GM23338 (cell line): ENCODE measurements at regions not wholly inside any gene's neighbourhood (a gene's known extent, or its start where the extent isn't known, plus 50 kb on each side); places are given as distances from the start of the nearest gene placed in this dataset.

ENCODE experiments used
- ATAC-seq: fragments of 200-7000 bp; cut with Tn5 transposase; 3 replicates; pipeline ENCODE4 v1.9.1; 2020
- DNase-seq: peaks from one replicate; pipeline ENCODE4 v3.0.0-alpha.2; 2015; ENCODE audit warnings: low spot score
- H2AFZ ChIP-seq: fragments of 200-600 bp; sonication (generic); 2 replicates; pipeline ENCODE4 v1.8.0; 2016; ENCODE audit warnings: antibody characterized with exemption, mild to moderate bottlenecking, moderate library complexity
- H3F3A ChIP-seq: fragments of 200-600 bp; sonication (generic); replicated peaks from 2 replicates; pipeline ENCODE4 v1.8.0; 2017; ENCODE audit warnings: antibody characterized with exemption, mixed run types, low read depth
- H3K27ac ChIP-seq: fragments of 200-600 bp; sonication (generic); 2 replicates; pipeline ENCODE4 v1.6.1; 2016; ENCODE audit warnings: low read depth
- H3K27me3 ChIP-seq: fragments of 200-600 bp; sonication (generic); 2 replicates; pipeline ENCODE4 v1.8.0; 2016; ENCODE audit warnings: mild to moderate bottlenecking, mixed run types, moderate library complexity; ENCODE audit not compliant: insufficient read depth
- H3K36me3 ChIP-seq: fragments of 200-600 bp; sonication (generic); 2 replicates; pipeline ENCODE4 v1.8.0; 2016; ENCODE audit warnings: mild to moderate bottlenecking; ENCODE audit not compliant: insufficient read depth
- H3K4me1 ChIP-seq: fragments of 200-600 bp; sonication (generic); 2 replicates; pipeline ENCODE4 v1.8.0; 2016; ENCODE audit warnings: mild to moderate bottlenecking, moderate library complexity; ENCODE audit not compliant: insufficient read depth
- H3K4me2 ChIP-seq: fragments of 200-600 bp; sonication (generic); 2 replicates; pipeline ENCODE4 v1.7.1; 2017; ENCODE audit warnings: mixed run types
- H3K4me3 ChIP-seq: fragments of 200-600 bp; sonication (generic); 2 replicates; pipeline ENCODE4 v1.6.1; 2016; ENCODE audit warnings: mixed run types
- H3K79me2 ChIP-seq: fragments of 200-600 bp; sonication (generic); replicated peaks from 2 replicates; pipeline ENCODE4 v1.8.0; 2017; ENCODE audit warnings: mild to moderate bottlenecking; ENCODE audit not compliant: insufficient read depth
- H3K9me2 ChIP-seq: fragments of 200-600 bp; sonication (generic); 2 replicates; pipeline ENCODE4 v1.8.0; 2017; ENCODE audit not compliant: insufficient read depth
- H4K20me1 ChIP-seq: fragments of 200-600 bp; sonication (generic); replicated peaks from 2 replicates; pipeline ENCODE4 v1.8.0; 2017; ENCODE audit warnings: mild to moderate bottlenecking; ENCODE audit not compliant: insufficient read depth
- H3K27ac Mint-ChIP-seq: 2 replicates; pipeline ENCODE4 v1.8.0; 2020; ENCODE audit warnings: inconsistent platforms, mild to moderate bottlenecking, moderate library complexity, mixed read lengths
- H3K27me3 Mint-ChIP-seq: 3 replicates; pipeline ENCODE4 v1.8.0; 2022; ENCODE audit warnings: low read depth, mild to moderate bottlenecking, moderate library complexity, mixed read lengths, inconsistent platforms; ENCODE audit not compliant: insufficient read depth, poor library complexity
- H3K36me3 Mint-ChIP-seq: 3 replicates; pipeline ENCODE4 v1.8.0; 2021; ENCODE audit warnings: low read depth, mild to moderate bottlenecking, inconsistent platforms, moderate library complexity, mixed read lengths
- H3K4me1 Mint-ChIP-seq: 3 replicates; pipeline ENCODE4 v1.8.0; 2020; ENCODE audit warnings: mild to moderate bottlenecking, inconsistent platforms, mixed read lengths
- H3K4me3 Mint-ChIP-seq: 3 replicates; pipeline ENCODE4 v1.8.0; 2021; ENCODE audit warnings: moderate library complexity, mild to moderate bottlenecking, inconsistent platforms, mixed read lengths
- H3K9me3 Mint-ChIP-seq: 3 replicates; pipeline ENCODE4 v1.8.0; 2020; ENCODE audit warnings: moderate library complexity, mild to moderate bottlenecking, inconsistent platforms, mixed read lengths
- CREB1 ChIP-seq: fragments of 250-450 bp; sonication (Bioruptor Pico); IDR thresholded peaks from 2 replicates; pipeline ENCODE4 v1.5.0; 2020; ENCODE audit warnings: low read depth, mild to moderate bottlenecking, moderate library complexity
- CTCF ChIP-seq, 2 experiments: fragments of 200-600 bp in 1 of 2; sonication (generic) in 1 of 2; conservative IDR thresholded peaks; 2 replicates each; pipeline versions ENCODE4 v1.5.1 to v1.6.1; 2016 to 2017; ENCODE audit warnings: antibody characterized with exemption in 2 of 2, low read depth in 2 of 2, mild to moderate bottlenecking in 2 of 2, moderate library complexity in 1 of 2
- ZNF331 ChIP-seq: fragments of 250-450 bp; sonication (Bioruptor Pico); IDR thresholded peaks from 2 replicates; pipeline ENCODE4 v1.5.0; 2020; ENCODE audit warnings: low read depth, mild to moderate bottlenecking, moderate library complexity
- TF ChIP-seq, protein P1 (sequence below): IDR thresholded peaks from 2 replicates; pipeline ENCODE4 v1.6.1; 2016; ENCODE audit warnings: antibody characterized with exemption
- TF ChIP-seq, protein P2 (sequence below): IDR thresholded peaks from one replicate; pipeline ENCODE4 v1.6.1; 2018; ENCODE audit warnings: antibody characterized with exemption; ENCODE audit not compliant: unreplicated experiment

DNA sequence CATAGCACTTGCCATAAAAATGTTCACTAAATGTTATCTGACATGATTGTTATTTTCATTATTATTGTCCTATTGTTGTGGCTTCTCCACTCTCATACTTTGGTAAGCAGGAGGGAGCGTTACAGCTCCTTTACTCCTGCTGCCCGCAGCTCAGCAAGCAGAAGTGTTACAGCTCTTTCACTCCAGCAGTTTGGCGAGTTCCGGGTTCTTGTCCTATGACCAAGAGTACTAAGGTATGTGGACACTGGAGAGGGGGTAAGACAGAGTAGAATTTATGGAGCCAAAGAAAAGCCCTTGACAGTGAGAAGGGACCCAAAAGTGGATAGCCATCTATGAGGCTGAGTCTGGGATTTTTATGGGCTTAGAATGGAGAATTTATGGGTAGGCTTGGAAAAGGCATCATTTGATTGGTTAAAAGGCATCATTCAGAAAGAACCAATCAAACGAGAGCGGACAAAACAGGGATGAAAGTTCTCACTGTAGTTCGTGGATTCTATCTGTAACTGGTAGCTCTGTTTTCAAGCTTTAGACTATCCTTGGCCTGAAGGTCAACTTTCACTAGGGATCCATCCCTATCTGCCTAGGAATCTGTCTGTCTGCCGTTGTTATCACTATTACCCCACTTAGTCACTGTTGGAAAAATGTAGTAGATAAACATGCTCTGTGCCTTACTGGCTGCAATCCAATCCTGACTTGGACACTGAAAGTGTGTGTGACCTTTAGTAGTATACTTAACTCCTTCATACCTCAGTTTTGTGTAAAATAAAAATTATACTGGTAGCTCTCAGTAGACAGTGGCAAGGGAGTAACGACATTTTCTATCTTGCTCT lies 545.6 kb upstream of the LCORL start:
- ATAC-seq = no peak
- H3K4me1 Mint-ChIP-seq = no peaks in the 10 kb centered on the region
- no peaks in the 10 kb centered on the region for H3K9me2 ChIP-seq

DNA sequence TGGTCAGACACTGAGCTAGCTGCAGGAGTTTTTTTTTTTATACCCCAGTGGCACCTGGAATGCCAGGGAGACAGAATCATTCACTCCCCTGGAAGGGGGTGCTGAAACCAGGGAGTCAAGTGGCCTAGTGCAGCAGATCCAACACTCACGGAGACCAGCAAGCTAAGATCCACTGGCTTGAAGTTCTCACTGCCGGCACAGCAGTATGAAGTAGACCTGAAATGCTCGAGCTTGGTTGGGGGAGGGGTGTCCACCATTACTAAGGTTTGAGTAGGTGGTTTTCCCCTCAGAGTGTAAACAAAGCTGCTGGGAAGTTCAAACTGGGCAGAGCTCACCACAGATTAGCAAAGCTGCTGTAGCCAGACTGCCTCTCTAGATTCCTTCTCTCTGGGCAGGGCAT lies 537.9 kb upstream of the LCORL start:
- ATAC-seq (no peak), DNase-seq (no peak)
- Mint-ChIP-seq H3K36me3 (peaks cover 3% of the 10 kb centered on the region; the same call in 1 of the 3 replicates), H3K4me1 (peaks cover 16% of the 10 kb centered on the region), H3K4me3 (no peak overlapping the region), H3K27ac (no peak overlapping the region), H3K9me3 (peaks cover 18% of the 10 kb centered on the region; the same call in 2 of the 3 replicates), H3K27me3 (no peaks in the 10 kb centered on the region)
- no peaks in the 10 kb centered on the region for H3K36me3 ChIP-seq
- no peaks in the 10 kb centered on the region for H3K79me2 ChIP-seq
- no peaks in the 10 kb centered on the region for H3F3A ChIP-seq
- H3K27me3 ChIP-seq = no peaks in the 10 kb centered on the region
- H4K20me1 ChIP-seq = no peaks in the 10 kb centered on the region
- peaks cover 12% of the 10 kb centered on the region for H3K4me1 ChIP-seq
- H3K4me3 ChIP-seq = no peak overlapping the region
- no peak overlapping the region for H3K4me2 ChIP-seq
- H2AFZ ChIP-seq = no peak overlapping the region
- H3K9me2 ChIP-seq = 0 out of 2 replicates have a peak, but pooled peaks cover 4% of the 10 kb centered on the region
- H3K27ac ChIP-seq = no peak overlapping the region
- no peak for TF ChIP-seq CTCF (conservative IDR thresholded peaks at IDR 0.05; ENCODE audit: low read depth in 2 of 2)
- TF ChIP-seq ZNF331 (CRISPR knock-in tag) = no peak
- TF ChIP-seq, protein P1, sequence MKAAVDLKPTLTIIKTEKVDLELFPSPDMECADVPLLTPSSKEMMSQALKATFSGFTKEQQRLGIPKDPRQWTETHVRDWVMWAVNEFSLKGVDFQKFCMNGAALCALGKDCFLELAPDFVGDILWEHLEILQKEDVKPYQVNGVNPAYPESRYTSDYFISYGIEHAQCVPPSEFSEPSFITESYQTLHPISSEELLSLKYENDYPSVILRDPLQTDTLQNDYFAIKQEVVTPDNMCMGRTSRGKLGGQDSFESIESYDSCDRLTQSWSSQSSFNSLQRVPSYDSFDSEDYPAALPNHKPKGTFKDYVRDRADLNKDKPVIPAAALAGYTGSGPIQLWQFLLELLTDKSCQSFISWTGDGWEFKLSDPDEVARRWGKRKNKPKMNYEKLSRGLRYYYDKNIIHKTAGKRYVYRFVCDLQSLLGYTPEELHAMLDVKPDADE = no peak
- TF ChIP-seq CREB1 (CRISPR knock-in tag) = no peak

More for the DNA sequence above, 545.6 kb upstream of the LCORL start:
- no peaks in the 10 kb centered on the region for H4K20me1 ChIP-seq
- H3K36me3 Mint-ChIP-seq = no peaks in the 10 kb centered on the region
- H3K9me3 Mint-ChIP-seq = peaks cover 10% of the 10 kb centered on the region; the same call in 2 of the 3 replicates
- TF ChIP-seq, protein P2, sequence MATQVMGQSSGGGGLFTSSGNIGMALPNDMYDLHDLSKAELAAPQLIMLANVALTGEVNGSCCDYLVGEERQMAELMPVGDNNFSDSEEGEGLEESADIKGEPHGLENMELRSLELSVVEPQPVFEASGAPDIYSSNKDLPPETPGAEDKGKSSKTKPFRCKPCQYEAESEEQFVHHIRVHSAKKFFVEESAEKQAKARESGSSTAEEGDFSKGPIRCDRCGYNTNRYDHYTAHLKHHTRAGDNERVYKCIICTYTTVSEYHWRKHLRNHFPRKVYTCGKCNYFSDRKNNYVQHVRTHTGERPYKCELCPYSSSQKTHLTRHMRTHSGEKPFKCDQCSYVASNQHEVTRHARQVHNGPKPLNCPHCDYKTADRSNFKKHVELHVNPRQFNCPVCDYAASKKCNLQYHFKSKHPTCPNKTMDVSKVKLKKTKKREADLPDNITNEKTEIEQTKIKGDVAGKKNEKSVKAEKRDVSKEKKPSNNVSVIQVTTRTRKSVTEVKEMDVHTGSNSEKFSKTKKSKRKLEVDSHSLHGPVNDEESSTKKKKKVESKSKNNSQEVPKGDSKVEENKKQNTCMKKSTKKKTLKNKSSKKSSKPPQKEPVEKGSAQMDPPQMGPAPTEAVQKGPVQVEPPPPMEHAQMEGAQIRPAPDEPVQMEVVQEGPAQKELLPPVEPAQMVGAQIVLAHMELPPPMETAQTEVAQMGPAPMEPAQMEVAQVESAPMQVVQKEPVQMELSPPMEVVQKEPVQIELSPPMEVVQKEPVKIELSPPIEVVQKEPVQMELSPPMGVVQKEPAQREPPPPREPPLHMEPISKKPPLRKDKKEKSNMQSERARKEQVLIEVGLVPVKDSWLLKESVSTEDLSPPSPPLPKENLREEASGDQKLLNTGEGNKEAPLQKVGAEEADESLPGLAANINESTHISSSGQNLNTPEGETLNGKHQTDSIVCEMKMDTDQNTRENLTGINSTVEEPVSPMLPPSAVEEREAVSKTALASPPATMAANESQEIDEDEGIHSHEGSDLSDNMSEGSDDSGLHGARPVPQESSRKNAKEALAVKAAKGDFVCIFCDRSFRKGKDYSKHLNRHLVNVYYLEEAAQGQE = no peak
- H3K27ac Mint-ChIP-seq = no peak overlapping the region
- H3K27me3 ChIP-seq = no peaks in the 10 kb centered on the region
- no peaks in the 10 kb centered on the region for H3F3A ChIP-seq
- no peak overlapping the region for H3K4me3 ChIP-seq
- H3K27me3 Mint-ChIP-seq = peaks cover 2% of the 10 kb centered on the region
- no peaks in the 10 kb centered on the region for H3K36me3 ChIP-seq
- no peaks in the 10 kb centered on the region for H3K79me2 ChIP-seq
- H3K4me3 Mint-ChIP-seq = no peak overlapping the region
- H3K4me2 ChIP-seq = no peak overlapping the region
- H3K4me1 ChIP-seq = no peaks in the 10 kb centered on the region
- DNase-seq = no peak
- no peak overlapping the region for H3K27ac ChIP-seq
- H2AFZ ChIP-seq = no peak overlapping the region
